ENCODE measurements at regions not wholly inside any gene's neighbourhood (a gene's known extent, or its start where the extent isn't known, plus 50 kb on each side); places are given as distances from the start of the nearest gene placed in this dataset.

DNA sequence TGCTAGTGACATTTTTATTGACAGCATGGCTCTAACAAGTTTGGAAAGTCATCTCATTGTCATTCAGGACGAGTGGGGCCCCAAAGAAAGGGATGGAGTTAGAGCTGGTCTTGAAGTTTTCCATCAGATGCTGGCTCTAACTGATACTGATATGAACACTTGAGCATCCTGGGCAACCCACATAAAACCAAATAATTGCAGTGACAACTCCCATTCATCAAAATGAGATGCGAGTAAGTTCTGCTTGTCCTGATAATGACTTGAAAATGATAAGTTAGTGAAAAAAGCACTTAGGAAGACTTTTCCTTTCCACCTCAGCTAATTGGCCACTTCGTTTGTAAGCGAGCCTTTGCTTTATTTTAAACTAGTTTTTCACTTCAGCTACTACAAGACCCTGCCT, 147.6 kb downstream of the SP3 start:
- TF ChIP-seq L3MBTL2 (conservative IDR thresholded peaks at IDR 0.05) (no peak), LEF1 (IDR thresholded peaks at IDR 0.05; ENCODE audit: borderline replicate concordance) (no peak), BHLHE40 (IDR thresholded peaks at IDR 0.05; ENCODE audit: borderline replicate concordance) (no peak), HDGF (IDR thresholded peaks at IDR 0.05; ENCODE audit: borderline replicate concordance) (no peak), TARDBP (IDR thresholded peaks at IDR 0.05) (no peak), CTBP1 (IDR thresholded peaks at IDR 0.05; ENCODE audit: borderline replicate concordance) (no peak), FOXA1 (IDR thresholded peaks at IDR 0.05) (no peak), ZNF384 (IDR thresholded peaks at IDR 0.05) (no peak), SUZ12 (IDR thresholded peaks at IDR 0.05) (no peak), ELF4 (IDR thresholded peaks at IDR 0.05) (no peak), FOXK2 (IDR thresholded peaks at IDR 0.05) (no peak)
- CTCF ChIA-PET, result no interaction called here
- no peak for DNase-seq (ENCODE audit: extremely low spot score)
- POLR2A ChIA-PET, result no interaction called here

GRCh38 chr2:173818285-173818684, 146.9 kb downstream of the SP3 start:
- DNase-seq (ENCODE audit: extremely low spot score), result no peak
- ChIA-PET POLR2A (no interaction called here), CTCF (no interaction called here)
- TF ChIP-seq L3MBTL2 (conservative IDR thresholded peaks at IDR 0.05), result no peak
- no peak for TF ChIP-seq FOXK2 (IDR thresholded peaks at IDR 0.05)
- no peak for TF ChIP-seq FOXA1 (IDR thresholded peaks at IDR 0.05)
- no peak for TF ChIP-seq SP1 (IDR thresholded peaks at IDR 0.05)
- TF ChIP-seq ELF4 (IDR thresholded peaks at IDR 0.05), result no peak
- no peak for TF ChIP-seq ZNF384 (IDR thresholded peaks at IDR 0.05)
- TF ChIP-seq HDGF (IDR thresholded peaks at IDR 0.05; ENCODE audit: borderline replicate concordance), result no peak
- no peak for TF ChIP-seq BHLHE40 (IDR thresholded peaks at IDR 0.05; ENCODE audit: borderline replicate concordance)
- no peak for TF ChIP-seq FOXM1 (IDR thresholded peaks at IDR 0.05; ENCODE audit: borderline replicate concordance)
- no peak for TF ChIP-seq NFRKB (IDR thresholded peaks at IDR 0.05)
- no peak for TF ChIP-seq TARDBP (IDR thresholded peaks at IDR 0.05)
- no peak for TF ChIP-seq SUZ12 (IDR thresholded peaks at IDR 0.05)

DNA sequence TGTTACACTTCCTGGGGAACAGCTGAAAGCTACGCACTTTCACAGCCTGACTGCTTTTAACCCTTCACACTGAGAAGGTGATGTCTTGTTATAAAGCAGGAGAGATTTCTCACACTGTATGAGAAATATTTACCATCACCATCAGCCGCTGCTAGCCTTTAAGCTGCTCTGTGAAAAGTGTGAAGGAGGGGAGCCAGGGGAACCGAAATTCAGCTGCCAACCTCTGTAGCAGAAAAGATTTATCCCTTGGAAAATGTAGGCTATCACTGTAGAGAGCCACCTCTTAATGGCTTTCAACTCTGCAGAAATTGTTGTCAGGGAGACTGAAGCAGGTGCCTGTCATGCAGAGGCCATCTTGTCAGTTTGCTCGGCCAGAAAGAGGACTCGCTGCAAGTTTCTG, 145.3 kb downstream of the SP3 start:
- POLR2A ChIA-PET, result no interaction called here
- no peak for TF ChIP-seq SUZ12 (IDR thresholded peaks at IDR 0.05)
- CTCF ChIA-PET, result no interaction called here
- DNase-seq (ENCODE audit: extremely low spot score), result no peak

DNA sequence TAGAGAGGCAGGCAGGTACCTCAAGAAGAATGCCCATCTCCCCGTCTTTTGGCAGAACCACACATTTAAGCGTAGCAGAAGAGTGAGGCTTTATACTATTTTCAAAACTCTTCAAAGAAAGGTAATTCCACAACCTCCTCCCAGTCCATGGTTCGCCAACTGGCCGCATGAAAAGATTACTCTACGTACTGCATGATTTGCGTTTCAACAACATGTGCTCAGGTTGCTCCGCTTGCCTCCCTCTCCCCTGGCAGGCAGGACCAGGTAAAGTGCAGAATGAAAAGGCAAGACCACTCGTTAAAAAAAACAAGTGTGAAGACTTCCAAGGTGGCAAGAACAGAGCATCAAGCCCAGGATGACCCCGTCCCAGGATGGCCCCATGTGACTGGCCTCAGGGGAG, 143.7 kb downstream of the SP3 start:
- TF ChIP-seq SP1 (IDR thresholded peaks at IDR 0.05), result no peak
- TF ChIP-seq SUZ12 (IDR thresholded peaks at IDR 0.05), result no peak
- no peak for TF ChIP-seq LEF1 (IDR thresholded peaks at IDR 0.05; ENCODE audit: borderline replicate concordance)
- POLR2A ChIA-PET, result no interaction called here
- DNase-seq (ENCODE audit: extremely low spot score), result no peak
- CTCF ChIA-PET, result interaction anchor here (1.1 kb wide), 1 partner anchor 421 kb away, joined by 3 read pairs; no protein-coding TSS in a partner anchor

DNA sequence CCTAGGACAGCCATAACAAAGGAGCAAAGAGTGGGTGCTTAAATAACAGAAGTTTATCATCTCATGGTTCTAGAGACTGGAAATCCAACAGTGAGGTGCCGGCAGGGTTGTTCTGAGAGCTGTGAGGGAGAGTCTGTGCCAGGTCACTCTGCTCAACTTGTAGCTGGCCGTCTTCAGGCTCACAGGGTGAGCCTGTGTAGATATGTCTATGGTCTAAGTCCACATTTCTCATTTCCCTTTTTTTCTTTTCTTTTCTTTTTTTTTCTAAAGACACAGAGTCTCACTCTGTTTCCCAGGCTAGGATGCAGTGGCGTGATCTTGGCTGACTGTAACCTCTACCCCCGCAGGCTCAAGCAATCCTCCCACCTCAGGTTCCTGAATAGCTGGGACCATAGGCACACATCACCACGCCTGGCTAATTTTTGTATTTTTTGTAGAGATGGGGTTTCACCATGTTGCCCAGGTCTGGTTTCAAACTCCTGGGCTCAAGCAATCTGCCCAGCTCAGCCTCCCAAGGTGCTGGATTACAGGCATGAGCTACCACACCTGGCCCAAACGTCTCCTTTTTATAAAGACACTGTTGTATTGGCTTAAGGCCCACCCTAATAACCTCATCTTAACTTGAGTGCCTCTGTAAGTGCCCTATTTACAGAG, 142.2 kb downstream of the SP3 start:
- POLR2A ChIA-PET, result no interaction called here
- DNase-seq (ENCODE audit: extremely low spot score), result no peak
- CTCF ChIA-PET, result no interaction called here
- TF ChIP-seq BHLHE40 (IDR thresholded peaks at IDR 0.05; ENCODE audit: borderline replicate concordance) (no peak), SP1 (IDR thresholded peaks at IDR 0.05) (no peak), HDGF (IDR thresholded peaks at IDR 0.05; ENCODE audit: borderline replicate concordance) (no peak)

DNA sequence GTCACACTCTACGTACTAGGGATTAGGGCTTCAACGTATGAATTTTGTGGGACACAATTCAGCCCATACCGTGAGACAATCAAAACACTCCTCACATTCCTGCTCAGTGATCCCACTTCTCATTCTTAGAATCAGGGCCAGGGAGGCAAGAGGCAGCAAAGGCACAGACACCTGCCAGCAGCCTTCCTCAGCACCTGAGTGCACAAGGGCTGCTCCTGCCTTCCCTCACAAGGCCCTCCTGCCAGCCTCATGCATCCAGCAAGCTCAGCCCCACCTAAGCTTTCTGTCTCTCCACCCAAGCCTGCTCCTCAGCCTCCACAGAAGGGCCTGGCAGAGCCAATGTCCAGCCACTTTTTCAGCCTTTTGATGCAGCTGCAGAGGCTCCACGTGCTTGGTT, 141.6 kb downstream of the SP3 start:
- CTCF ChIA-PET, result no interaction called here
- TF ChIP-seq HDGF (IDR thresholded peaks at IDR 0.05; ENCODE audit: borderline replicate concordance), result no peak
- TF ChIP-seq FOXA1 (IDR thresholded peaks at IDR 0.05), result no peak
- TF ChIP-seq LEF1 (IDR thresholded peaks at IDR 0.05; ENCODE audit: borderline replicate concordance), result no peak
- no peak for TF ChIP-seq CTBP1 (IDR thresholded peaks at IDR 0.05; ENCODE audit: borderline replicate concordance)
- no peak for TF ChIP-seq TARDBP (IDR thresholded peaks at IDR 0.05)
- no peak for TF ChIP-seq PKNOX1 (IDR thresholded peaks at IDR 0.05)
- TF ChIP-seq NFRKB (IDR thresholded peaks at IDR 0.05), result no peak
- TF ChIP-seq FOXM1 (IDR thresholded peaks at IDR 0.05; ENCODE audit: borderline replicate concordance), result no peak
- no peak for TF ChIP-seq ZNF384 (IDR thresholded peaks at IDR 0.05)
- no peak for TF ChIP-seq ARNT (IDR thresholded peaks at IDR 0.05)
- TF ChIP-seq BHLHE40 (IDR thresholded peaks at IDR 0.05; ENCODE audit: borderline replicate concordance), result no peak
- TF ChIP-seq SUZ12 (IDR thresholded peaks at IDR 0.05), result no peak
- no peak for TF ChIP-seq FOXK2 (IDR thresholded peaks at IDR 0.05)
- TF ChIP-seq SP1 (IDR thresholded peaks at IDR 0.05), result no peak
- no peak for TF ChIP-seq L3MBTL2 (conservative IDR thresholded peaks at IDR 0.05)
- POLR2A ChIA-PET, result no interaction called here
- no peak for DNase-seq (ENCODE audit: extremely low spot score)

DNA sequence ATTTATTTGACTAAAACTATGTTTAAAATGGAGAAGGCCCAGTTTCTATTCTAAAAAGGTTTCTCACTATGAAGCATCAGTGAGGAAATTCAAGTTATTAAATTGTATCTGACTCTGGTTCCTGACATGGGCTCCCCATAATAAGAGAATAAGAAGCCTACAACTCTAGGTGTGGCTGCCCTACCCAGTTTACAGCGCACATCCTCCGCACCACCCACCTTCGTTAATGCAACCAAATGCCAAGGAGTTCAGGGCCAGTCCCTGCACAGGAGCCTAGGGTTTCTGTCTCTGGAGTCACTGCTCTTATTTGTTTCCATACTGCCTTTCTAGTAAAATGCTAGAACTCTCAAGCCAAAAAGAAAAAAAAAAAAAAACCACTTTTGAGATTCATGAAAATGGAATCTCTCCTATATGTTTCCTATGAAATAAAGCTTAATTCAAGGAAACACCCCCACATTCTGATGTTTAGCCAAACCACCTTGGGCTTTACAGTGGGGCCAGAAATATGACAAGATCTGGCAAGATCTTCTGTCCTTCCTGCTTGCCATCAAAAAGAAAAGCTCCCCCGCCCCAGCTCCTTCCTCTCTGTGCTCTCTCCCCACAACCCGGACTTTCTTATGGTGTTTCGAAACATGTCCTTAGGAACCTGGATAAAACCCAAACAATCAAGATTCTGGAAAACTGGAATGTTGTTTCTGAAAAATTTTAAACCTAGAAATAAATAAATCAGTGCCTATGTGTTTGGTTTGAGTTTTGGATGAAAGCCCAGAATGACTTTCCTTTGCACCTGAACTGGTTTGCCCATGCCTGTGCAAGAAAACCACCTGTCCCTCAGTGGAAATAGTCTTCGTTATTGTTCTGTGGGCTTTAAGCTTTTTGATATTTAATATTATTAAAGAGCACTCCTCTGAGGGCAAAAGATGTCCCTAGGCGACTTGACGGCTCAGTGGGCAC, 136.7 kb downstream of the SP3 start:
- DNase-seq (ENCODE audit: extremely low spot score), result no peak
- ChIA-PET CTCF (no interaction called here), POLR2A (no interaction called here)
- TF ChIP-seq HDGF (IDR thresholded peaks at IDR 0.05; ENCODE audit: borderline replicate concordance) (no peak), SUZ12 (IDR thresholded peaks at IDR 0.05) (no peak), TARDBP (IDR thresholded peaks at IDR 0.05) (no peak), FOXM1 (IDR thresholded peaks at IDR 0.05; ENCODE audit: borderline replicate concordance) (no peak)

GRCh38 chr2:173829727-173830126, 135.4 kb downstream of the SP3 start:
- no peak for DNase-seq (ENCODE audit: extremely low spot score)
- POLR2A ChIA-PET, result no interaction called here
- CTCF ChIA-PET, result no interaction called here
- TF ChIP-seq ARNT (IDR thresholded peaks at IDR 0.05) (no peak), FOXA1 (IDR thresholded peaks at IDR 0.05) (no peak), BHLHE40 (IDR thresholded peaks at IDR 0.05; ENCODE audit: borderline replicate concordance) (no peak), PKNOX1 (IDR thresholded peaks at IDR 0.05) (no peak), SP1 (IDR thresholded peaks at IDR 0.05) (no peak), CTBP1 (IDR thresholded peaks at IDR 0.05; ENCODE audit: borderline replicate concordance) (no peak), SUZ12 (IDR thresholded peaks at IDR 0.05) (no peak), NFRKB (IDR thresholded peaks at IDR 0.05) (no peak), FOXK2 (IDR thresholded peaks at IDR 0.05) (no peak)
